ENCODE measurements at regions not wholly inside any gene's neighbourhood (a gene's known extent, or its start where the extent isn't known, plus 50 kb on each side); places are given as distances from the start of the nearest gene placed in this dataset.

- TF ChIP-seq CTCF (IDR thresholded peaks at IDR 0.05) (no peak), POLR2A (IDR thresholded peaks at IDR 0.05) (no peak)
Measured at GRCh38 chr11:23956586-23956985, 540.3 kb upstream of the LUZP2 start.
